Head of caudate nucleus (tissue), 42 donors: ENCODE measurements at regions not wholly inside any gene's neighbourhood (a gene's known extent, or its start where the extent isn't known, plus 50 kb on each side); places are given as distances from the start of the nearest gene placed in this dataset.

Experiments used
- DNase-seq, 42 donors: peaks; one replicate each; pipeline versions ENCODE4 v3.0.0 to v3.0.0-alpha.2; 2020 to 2021; ENCODE audit warnings: mixed read lengths in 7 of 42
- intact Hi-C: fragments of 100-400 bp; cut with DNase I; formaldehyde crosslinking; loops from one replicate; pipeline ENCODE4 v1.15.0; 2022

GRCh38 chr3:150072576-150072975 lies 101.9 kb upstream of the PFN2 start:
- intact Hi-C loops: no loop called here
- no peak for DNase-seq

GRCh38 chr3:150070271-150070670 lies 99.6 kb upstream of the PFN2 start:
- DNase-seq: no peak
- intact Hi-C loops: no loop called here

GRCh38 chr3:150069633-150070032 lies 98.9 kb upstream of the PFN2 start:
- intact Hi-C loops: no loop called here
- no peak for DNase-seq

- intact Hi-C loops: no loop called here
- no peak for DNase-seq
These were observed 98.4 kb upstream of the PFN2 start for GRCh38 chr3:150069154-150069527.

- intact Hi-C loops: no loop called here
These were observed 97.9 kb upstream of the PFN2 start for GRCh38 chr3:150068440-150069153.

GRCh38 chr3:150067561-150067960 lies 96.9 kb upstream of the PFN2 start:
- DNase-seq: no peak
- intact Hi-C loops: no loop called here

More at GRCh38 chr3:150068440-150069153, 97.9 kb upstream of the PFN2 start:
- no peak for DNase-seq

- no peak for DNase-seq
- intact Hi-C loops: no loop called here
These were observed 94.3 kb upstream of the PFN2 start for GRCh38 chr3:150064971-150065370.

- DNase-seq: no peak
- intact Hi-C loops: no loop called here
These were observed 92.5 kb upstream of the PFN2 start for GRCh38 chr3:150063237-150063636.

- no peak for DNase-seq
- intact Hi-C loops: no loop called here
These were observed 91.8 kb upstream of the PFN2 start for GRCh38 chr3:150062492-150062891.

- intact Hi-C loops: no loop called here
These were observed 90.8 kb upstream of the PFN2 start for GRCh38 chr3:150061288-150062024.

GRCh38 chr3:150059729-150060128 lies 89.0 kb upstream of the PFN2 start:
- DNase-seq: peak in 11 of 42 donors; percentile 3 to 55 (median 29)
- intact Hi-C loops: no loop called here

More at GRCh38 chr3:150061288-150062024, 90.8 kb upstream of the PFN2 start:
- DNase-seq: no peak

- no peak for DNase-seq
- intact Hi-C loops: no loop called here
These were observed 88.5 kb upstream of the PFN2 start for GRCh38 chr3:150059241-150059640.

- DNase-seq: no peak
- intact Hi-C loops: no loop called here
These were observed 86.5 kb upstream of the PFN2 start for GRCh38 chr3:150057227-150057626.

- intact Hi-C loops: no loop called here
- no peak for DNase-seq
These were observed 84.6 kb upstream of the PFN2 start for GRCh38 chr3:150055332-150055731.

GRCh38 chr3:150054635-150055034 lies 83.9 kb upstream of the PFN2 start:
- intact Hi-C loops: no loop called here
- DNase-seq: no peak

- intact Hi-C loops: no loop called here
- no peak for DNase-seq
These were observed 79.8 kb upstream of the PFN2 start for GRCh38 chr3:150050510-150050909.

- no peak for DNase-seq
- intact Hi-C loops: no loop called here
These were observed 78.6 kb upstream of the PFN2 start for GRCh38 chr3:150049317-150049716.

- intact Hi-C loops: no loop called here
These were observed 71.2 kb upstream of the PFN2 start for GRCh38 chr3:150041877-150042276.

GRCh38 chr3:150040097-150040496 lies 69.4 kb upstream of the PFN2 start:
- DNase-seq: no peak
- intact Hi-C loops: no loop called here

More at GRCh38 chr3:150041877-150042276, 71.2 kb upstream of the PFN2 start:
- DNase-seq: no peak

GRCh38 chr3:150038830-150039229 lies 68.1 kb upstream of the PFN2 start:
- intact Hi-C loops: no loop called here

GRCh38 chr3:150036780-150037179 lies 66.1 kb upstream of the PFN2 start:
- DNase-seq: no peak
- intact Hi-C loops: no loop called here

More at GRCh38 chr3:150038830-150039229, 68.1 kb upstream of the PFN2 start:
- no peak for DNase-seq
